Activated CD8-positive, alpha-beta T cell treated with anti-CD3 and anti-CD28 coated beads for 36 hours (primary cell): ENCODE measurements at regions not wholly inside any gene's neighbourhood (a gene's known extent, or its start where the extent isn't known, plus 50 kb on each side); places are given as distances from the start of the nearest gene placed in this dataset.

Experiments
- ATAC-seq: fragments of 200-7000 bp; cut with Tn5 transposase; one replicate; pipeline ENCODE4 v1.10.0; 2021; ENCODE audit warnings: mild to moderate bottlenecking, moderate library complexity
- CTCF ChIA-PET: fragments of 350-600 bp; sonication (Branson Sonifier 250); formaldehyde crosslinking; loops from one replicate; lab custom pipeline; 2021; ENCODE audit warnings: antibody characterized with exemption; lab: Charles Lee
- POLR2A ChIA-PET: fragments of 350-600 bp; sonication (Branson Sonifier 250); formaldehyde crosslinking; loops from one replicate; lab custom pipeline; 2021; ENCODE audit warnings: antibody characterized with exemption; lab: Charles Lee
- DNase-seq: peaks from one replicate; pipeline ENCODE4 v3.0.0-alpha.2; 2020
- H3K27ac Mint-ChIP-seq: one replicate; pipeline ENCODE4 v1.8.0; 2021; ENCODE audit warnings: mild to moderate bottlenecking, mixed read lengths
- H3K27me3 Mint-ChIP-seq: one replicate; pipeline ENCODE4 v1.8.0; 2021; ENCODE audit warnings: mixed read lengths
- H3K36me3 Mint-ChIP-seq: one replicate; pipeline ENCODE4 v1.8.0; 2021; ENCODE audit warnings: low read depth, mixed read lengths
- H3K4me1 Mint-ChIP-seq: one replicate; pipeline ENCODE4 v1.8.0; 2021; ENCODE audit warnings: low read depth, mixed read lengths
- H3K4me3 Mint-ChIP-seq: one replicate; pipeline ENCODE4 v1.8.0; 2021; ENCODE audit warnings: mild to moderate bottlenecking, moderate library complexity, mixed read lengths
- H3K9me3 Mint-ChIP-seq: one replicate; pipeline ENCODE4 v1.8.0; 2021; ENCODE audit warnings: mixed read lengths
- intact Hi-C: fragments of 100-400 bp; cut with micrococcal nuclease; formaldehyde crosslinking; loops from one replicate; pipeline ENCODE4 v1.10.0; 2022
- TF ChIP-seq, protein P1 (sequence below): fragments of 200-600 bp; IDR thresholded peaks from one replicate; pipeline ENCODE4 v1.8.0; 2022; ENCODE audit warnings: antibody characterized with exemption, mild to moderate bottlenecking

DNA sequence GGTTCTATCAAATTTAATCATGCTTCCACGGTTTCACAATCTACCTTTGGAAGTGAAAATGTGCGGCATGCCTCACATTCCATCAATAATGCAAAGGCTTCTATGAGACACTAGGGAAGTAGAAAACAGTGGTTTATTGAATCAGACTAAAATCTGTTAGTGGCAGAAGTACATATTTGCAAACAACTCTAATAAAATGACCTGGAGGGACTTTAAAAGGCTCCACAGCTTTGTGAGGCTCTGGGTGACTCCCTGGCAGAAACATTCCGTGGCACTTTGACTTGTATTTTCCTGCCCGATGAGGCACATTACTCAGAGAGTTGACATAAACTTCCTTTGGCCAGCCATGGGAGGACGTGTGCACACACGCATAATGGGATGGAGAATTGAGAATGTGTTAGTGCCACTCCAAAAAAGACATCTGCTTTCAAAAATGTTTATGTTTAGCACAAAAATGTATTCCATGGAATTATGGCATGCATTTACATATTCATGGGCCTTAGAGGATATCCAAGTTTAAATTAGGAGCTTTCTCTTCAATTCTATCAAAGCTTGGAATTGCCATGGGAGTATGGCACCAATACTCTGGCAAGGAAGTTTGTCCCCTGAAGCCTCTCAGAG lies 60.0 kb upstream of the SSX2IP start:
- Mint-ChIP-seq H3K36me3 (no peaks in the 10 kb centered on the region), H3K4me3 (no peak overlapping the region), H3K27ac (no peak overlapping the region), H3K27me3 (peaks cover 6% of the 10 kb centered on the region), H3K9me3 (no peaks in the 10 kb centered on the region), H3K4me1 (peaks cover 3% of the 10 kb centered on the region)
- CTCF ChIA-PET, result interaction anchor here (1.2 to 1.9 kb wide), 3 partner anchors 22 to 185 kb away, joined by 4 to 7 read pairs (median 6); no protein-coding TSS in a partner anchor
- no peak for ATAC-seq
- TF ChIP-seq, protein P1, sequence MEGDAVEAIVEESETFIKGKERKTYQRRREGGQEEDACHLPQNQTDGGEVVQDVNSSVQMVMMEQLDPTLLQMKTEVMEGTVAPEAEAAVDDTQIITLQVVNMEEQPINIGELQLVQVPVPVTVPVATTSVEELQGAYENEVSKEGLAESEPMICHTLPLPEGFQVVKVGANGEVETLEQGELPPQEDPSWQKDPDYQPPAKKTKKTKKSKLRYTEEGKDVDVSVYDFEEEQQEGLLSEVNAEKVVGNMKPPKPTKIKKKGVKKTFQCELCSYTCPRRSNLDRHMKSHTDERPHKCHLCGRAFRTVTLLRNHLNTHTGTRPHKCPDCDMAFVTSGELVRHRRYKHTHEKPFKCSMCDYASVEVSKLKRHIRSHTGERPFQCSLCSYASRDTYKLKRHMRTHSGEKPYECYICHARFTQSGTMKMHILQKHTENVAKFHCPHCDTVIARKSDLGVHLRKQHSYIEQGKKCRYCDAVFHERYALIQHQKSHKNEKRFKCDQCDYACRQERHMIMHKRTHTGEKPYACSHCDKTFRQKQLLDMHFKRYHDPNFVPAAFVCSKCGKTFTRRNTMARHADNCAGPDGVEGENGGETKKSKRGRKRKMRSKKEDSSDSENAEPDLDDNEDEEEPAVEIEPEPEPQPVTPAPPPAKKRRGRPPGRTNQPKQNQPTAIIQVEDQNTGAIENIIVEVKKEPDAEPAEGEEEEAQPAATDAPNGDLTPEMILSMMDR, result no peak
- POLR2A ChIA-PET, result interaction anchor here (1.3 kb wide), 1 partner anchor 176 kb away, joined by 3 read pairs; the partner anchor contains the start of gene CTBS
- intact Hi-C loops, result loop anchor here (5.0 kb wide), 2 partner anchors 128 to 608 kb away; partner anchors contain the start of gene PRKACB
- DNase-seq, result no peak

DNA sequence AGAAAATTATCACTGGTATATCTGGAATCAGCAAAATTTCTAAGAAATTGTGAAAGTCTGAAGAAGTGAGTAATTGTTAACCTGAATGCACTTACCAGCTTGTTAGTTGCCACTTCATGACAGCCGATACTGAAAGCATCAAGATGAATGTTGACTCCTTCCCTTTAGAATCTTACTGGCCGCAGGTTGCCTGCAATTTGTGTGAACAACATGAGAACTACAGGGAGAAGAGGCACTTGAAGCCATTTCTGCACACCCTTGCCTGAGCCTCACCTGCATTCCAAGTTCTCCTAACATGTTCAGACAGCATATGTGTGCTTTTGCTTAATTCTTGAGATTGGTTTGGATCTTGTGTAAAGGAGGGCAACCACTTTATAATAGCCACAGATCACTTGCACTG lies 59.2 kb upstream of the SSX2IP start:
- DNase-seq (no peak), ATAC-seq (no peak)
- no peaks in the 10 kb centered on the region for H3K9me3 Mint-ChIP-seq
- H3K4me1 Mint-ChIP-seq, result peaks cover 3% of the 10 kb centered on the region
- POLR2A ChIA-PET, result no interaction called here
- intact Hi-C loops, result no loop called here
- H3K27me3 Mint-ChIP-seq, result peaks cover 6% of the 10 kb centered on the region
- TF ChIP-seq, protein P1, result no peak
- no peaks in the 10 kb centered on the region for H3K36me3 Mint-ChIP-seq
- CTCF ChIA-PET, result interaction anchor here (1.8 to 1.9 kb wide), 2 partner anchors 23 to 186 kb away, joined by 6 to 7 read pairs; no protein-coding TSS in a partner anchor
- H3K27ac Mint-ChIP-seq, result no peak overlapping the region
- no peak overlapping the region for H3K4me3 Mint-ChIP-seq

DNA sequence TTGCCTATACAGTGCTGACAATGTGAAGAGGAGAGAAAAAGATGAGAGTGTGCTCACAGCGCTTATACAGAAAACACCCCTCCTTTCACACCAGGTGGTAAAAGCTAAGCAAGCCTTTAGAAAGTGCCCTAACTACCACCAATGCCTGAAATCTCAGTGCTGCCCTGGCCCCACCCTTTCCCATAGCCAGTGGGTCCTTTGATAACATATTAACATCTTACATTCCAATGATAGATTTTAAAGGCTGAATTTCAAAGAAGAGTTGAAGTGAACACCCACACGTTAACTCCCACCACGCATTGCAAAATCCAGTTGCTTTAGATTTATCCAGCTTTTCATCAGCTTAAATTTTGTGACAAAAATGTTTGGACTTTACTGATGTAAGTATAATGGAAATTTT lies 58.1 kb upstream of the SSX2IP start:
- ATAC-seq, result no peak
- Mint-ChIP-seq H3K27me3 (peaks cover 6% of the 10 kb centered on the region), H3K4me3 (no peak overlapping the region), H3K36me3 (no peaks in the 10 kb centered on the region), H3K4me1 (peaks cover 3% of the 10 kb centered on the region), H3K9me3 (no peaks in the 10 kb centered on the region), H3K27ac (no peak overlapping the region)
- TF ChIP-seq, protein P1, result no peak
- ChIA-PET CTCF (interaction anchor here (1.2 to 2.0 kb wide), 2 partner anchors 11 to 24 kb away, joined by 3 to 5 read pairs; no protein-coding TSS in a partner anchor), POLR2A (no interaction called here)
- no peak for DNase-seq
- intact Hi-C loops, result no loop called here

DNA sequence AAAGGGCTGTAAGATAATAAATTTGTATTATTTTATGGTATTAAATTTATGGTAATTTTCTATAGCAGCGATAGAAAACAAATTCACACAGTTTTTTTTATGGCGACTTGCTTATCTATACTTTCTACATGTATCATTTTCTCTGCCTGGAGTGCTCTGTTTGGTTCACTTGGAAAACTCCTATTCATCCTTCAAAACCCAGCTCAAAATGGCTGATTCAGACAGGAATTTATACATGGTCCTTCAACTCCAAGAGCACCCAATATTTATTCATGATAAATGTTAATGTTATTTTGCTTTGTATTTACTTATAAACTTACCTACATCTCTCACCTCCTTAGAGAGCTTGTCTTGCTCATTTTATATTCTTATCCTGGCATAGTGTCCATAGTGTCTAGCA lies 55.6 kb upstream of the SSX2IP start:
- Mint-ChIP-seq H3K36me3 (no peaks in the 10 kb centered on the region), H3K27ac (no peak overlapping the region), H3K4me3 (no peak overlapping the region), H3K9me3 (no peaks in the 10 kb centered on the region), H3K27me3 (peaks cover 3% of the 10 kb centered on the region), H3K4me1 (peaks cover 10% of the 10 kb centered on the region)
- ChIA-PET CTCF (interaction anchor here (1.0 to 1.4 kb wide), 4 partner anchors 12 to 37 kb away, joined by 3 to 4 read pairs (median 4); no protein-coding TSS in a partner anchor), POLR2A (no interaction called here)
- TF ChIP-seq, protein P1, result no peak
- intact Hi-C loops, result no loop called here
- ATAC-seq (no peak), DNase-seq (no peak)

DNA sequence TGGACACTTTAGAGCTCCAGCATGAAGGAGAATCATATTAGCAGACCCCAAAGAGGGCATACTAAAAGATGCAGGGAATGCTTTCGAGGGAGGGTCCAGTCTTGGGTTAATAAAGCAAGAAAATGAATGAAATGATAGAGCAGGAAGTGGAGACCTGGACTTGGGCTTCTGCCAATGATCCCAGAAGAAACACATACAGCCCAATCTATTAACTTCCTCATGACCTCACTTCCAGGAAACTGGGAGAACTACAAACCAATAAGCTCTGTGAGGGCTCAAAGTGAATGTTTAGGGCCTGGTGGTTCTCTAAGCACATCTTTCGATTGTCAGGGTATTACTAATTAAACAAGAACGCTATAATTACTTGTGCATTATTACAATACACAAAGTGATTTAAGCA lies 53.6 kb upstream of the SSX2IP start:
- ATAC-seq (no peak), DNase-seq (no peak)
- ChIA-PET CTCF (interaction anchor here (0.8 to 1.6 kb wide), 5 partner anchors 7 to 201 kb away, joined by 3 to 5 read pairs (median 3); no protein-coding TSS in a partner anchor), POLR2A (no interaction called here)
- peaks cover 1% of the 10 kb centered on the region for H3K27me3 Mint-ChIP-seq
- intact Hi-C loops, result no loop called here
- no peak overlapping the region for H3K27ac Mint-ChIP-seq
- H3K4me3 Mint-ChIP-seq, result no peak overlapping the region
- H3K9me3 Mint-ChIP-seq, result no peaks in the 10 kb centered on the region
- H3K36me3 Mint-ChIP-seq, result no peaks in the 10 kb centered on the region
- TF ChIP-seq, protein P1, result no peak
- H3K4me1 Mint-ChIP-seq, result peaks cover 6% of the 10 kb centered on the region
